GM18507 (cell line): ENCODE measurements at regions not wholly inside any gene's neighbourhood (a gene's known extent, or its start where the extent isn't known, plus 50 kb on each side); places are given as distances from the start of the nearest gene placed in this dataset.
"Not testable (repeated sequence)": the region's sequence is repeated elsewhere in the genome, so short reads cannot be mapped to it uniquely, and the experiment has no call there.

Experiments used
- DNase-seq: peaks from one replicate; pipeline ENCODE4 v3.0.0; 2011; ENCODE audit warnings: low read depth; ENCODE audit not compliant: insufficient read length; ENCODE audit errors: extremely low spot score
- FAIRE-seq: peaks from 2 replicates; lab custom pipeline; 2011; peaks lifted over from hg19 to GRCh38; lab: Jason Lieb, UNC

DNA sequence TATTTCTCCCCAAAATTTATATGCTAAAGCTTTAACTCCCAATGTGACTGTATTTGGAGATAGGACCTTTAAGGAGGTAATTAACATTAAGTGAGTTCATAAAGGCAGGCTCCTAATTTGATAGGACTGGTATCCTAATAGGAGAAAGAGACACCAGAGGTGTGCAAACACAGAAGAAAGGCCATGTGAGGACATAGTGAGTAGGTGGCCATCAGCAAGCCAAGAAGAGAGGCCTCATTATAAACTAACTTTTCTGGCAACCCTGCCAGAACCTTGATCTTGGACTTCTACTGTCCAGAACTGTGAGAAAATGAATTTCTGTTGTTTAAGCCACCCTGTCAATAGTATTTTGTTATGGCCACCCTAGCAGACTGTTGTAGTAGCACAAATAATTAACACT lies 177.9 kb upstream of the FUT9 start:
- DNase-seq (no peak), FAIRE-seq (no peak)

DNA sequence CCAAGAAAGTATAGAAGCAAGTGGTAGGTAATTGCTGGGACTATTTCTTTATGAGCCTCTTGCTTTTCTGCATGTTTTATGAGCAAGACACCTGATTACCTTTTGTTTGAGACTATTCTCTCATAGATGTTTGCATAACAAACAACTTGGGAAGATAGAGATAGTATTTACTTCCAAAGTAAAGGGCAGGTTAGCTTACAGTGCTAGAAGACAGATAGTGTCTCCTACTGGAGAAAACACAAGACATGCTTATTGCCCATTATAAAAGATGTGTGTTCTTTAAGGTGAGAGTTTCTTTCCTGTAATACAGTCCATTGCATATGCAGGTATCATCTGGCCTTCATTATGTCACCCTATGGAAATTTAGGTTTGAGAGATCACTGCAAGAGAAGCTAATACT lies 174.2 kb upstream of the FUT9 start:
- FAIRE-seq: no peak
- DNase-seq: no peak

DNA sequence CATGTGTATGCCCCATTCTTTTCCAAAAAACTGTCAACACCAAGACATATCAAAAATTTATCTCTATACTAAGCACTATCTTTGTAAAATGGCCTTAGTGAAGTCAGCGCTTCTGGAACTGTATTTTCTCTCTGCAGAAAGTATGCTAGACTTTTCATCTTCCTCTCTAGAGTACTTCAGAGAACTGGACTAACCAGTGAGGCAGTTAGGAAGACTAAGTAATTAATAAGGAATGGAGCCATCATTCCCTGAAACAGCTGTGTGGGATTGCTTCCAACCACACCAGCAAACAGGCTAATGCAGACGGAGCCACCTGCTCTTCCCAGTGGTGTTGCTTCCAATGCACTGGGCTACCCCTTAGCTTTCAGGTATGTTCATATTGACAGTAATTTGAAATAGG lies 169.1 kb upstream of the FUT9 start:
- DNase-seq (no peak), FAIRE-seq (no peak)

DNA sequence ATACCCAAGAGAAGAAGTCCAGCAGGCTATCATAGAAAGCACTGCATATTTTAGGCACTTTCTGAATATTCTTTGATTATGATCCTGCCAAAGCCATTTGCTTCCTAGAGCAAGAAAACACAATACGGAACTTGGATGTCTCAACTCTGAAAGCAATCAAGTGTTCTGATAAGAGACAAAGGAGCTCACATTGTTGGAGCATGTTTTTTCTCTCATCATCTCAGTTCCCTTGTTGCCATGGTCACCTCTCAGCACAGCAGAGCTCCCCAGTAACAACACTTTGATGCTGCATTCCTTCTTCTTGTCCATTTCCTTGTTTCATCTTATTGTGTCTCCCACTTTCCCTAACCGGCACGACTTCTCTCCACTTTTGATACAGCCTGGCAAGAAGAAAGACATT lies 168.7 kb upstream of the FUT9 start:
- DNase-seq (no peak), FAIRE-seq (no peak)

DNA sequence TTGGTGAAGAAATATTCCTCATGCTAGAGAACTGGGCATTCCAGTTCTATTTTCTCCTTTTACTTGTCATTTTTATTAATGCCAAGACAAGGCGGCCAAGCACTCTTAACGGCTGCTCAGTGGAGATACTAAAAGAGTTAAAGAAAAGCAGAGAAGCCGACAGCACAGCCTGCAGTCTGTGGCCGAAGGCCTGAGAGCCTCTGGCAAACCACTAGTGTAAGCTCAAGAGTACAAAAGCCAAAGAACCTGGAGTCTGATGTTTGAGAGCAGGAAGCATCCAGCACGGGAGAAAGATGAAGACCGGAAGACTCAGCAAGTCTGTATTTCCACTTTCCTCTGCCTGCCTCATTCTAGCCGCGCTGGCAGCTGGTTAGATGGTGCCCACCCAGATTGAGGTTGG lies 167.1 kb upstream of the FUT9 start:
- no peak for DNase-seq
- FAIRE-seq: no peak

DNA sequence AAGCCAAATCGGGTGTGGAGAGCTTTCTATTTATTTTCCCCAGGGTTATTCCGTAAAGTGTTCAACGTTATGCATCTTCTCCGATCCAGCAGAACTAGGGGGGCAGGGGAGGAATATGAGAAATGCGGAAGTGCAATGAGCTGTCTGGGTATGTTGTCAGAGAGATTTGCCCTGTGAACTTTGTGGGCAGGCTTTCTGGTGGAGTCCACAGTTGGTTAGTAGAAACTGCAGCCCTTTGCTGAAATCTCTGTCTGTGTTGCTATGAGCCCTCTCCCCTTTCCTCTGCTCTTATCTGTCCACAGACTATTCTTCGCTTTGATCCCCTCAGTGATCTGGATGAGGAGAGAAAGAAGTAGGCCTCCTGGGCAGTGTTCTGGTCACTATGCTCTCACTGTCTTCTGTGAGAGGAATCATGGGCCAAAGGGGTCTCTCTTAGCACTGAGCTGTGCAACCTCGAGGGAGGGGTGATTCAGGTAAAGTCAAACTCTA lies 158.9 kb upstream of the FUT9 start:
- DNase-seq (no peak), FAIRE-seq (no peak)

DNA sequence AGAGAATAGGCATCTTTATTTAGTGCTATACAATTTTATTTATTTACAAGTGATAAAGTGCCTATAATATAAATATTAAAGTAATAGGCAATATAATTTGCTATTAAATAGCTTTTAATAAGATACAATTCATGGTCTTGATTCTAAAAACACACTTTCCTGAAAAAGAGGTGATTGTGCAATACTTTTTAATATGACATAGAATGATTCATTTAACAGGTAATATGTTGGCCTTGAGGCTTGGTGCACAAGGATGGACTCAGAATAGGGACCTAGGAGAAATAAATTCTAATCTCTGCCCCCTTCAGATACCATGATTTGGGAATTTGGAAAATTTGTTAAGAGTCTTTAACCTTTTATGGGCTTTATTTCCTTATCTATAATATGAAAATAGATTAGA lies 149.9 kb upstream of the FUT9 start:
- DNase-seq (no peak), FAIRE-seq (no peak)

DNA sequence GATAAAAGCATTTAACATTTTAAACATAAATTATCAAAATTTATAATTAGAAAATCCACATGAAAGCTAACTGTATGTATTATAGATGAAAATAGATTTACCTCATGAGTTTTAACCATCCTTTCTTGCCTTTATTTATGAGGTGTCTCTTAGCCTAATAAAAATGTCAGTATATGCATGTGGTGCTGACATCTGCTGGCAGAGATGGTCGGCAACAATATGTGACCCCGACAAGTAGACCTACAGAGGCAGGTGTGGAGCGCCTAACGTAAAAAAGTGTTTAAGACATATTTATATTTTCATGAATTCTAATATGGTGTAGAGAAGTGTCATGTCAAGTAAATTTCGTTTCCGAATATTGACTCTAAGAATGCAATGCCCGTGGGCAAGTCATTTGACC lies 149.0 kb upstream of the FUT9 start:
- FAIRE-seq: no peak
- DNase-seq: no peak

DNA sequence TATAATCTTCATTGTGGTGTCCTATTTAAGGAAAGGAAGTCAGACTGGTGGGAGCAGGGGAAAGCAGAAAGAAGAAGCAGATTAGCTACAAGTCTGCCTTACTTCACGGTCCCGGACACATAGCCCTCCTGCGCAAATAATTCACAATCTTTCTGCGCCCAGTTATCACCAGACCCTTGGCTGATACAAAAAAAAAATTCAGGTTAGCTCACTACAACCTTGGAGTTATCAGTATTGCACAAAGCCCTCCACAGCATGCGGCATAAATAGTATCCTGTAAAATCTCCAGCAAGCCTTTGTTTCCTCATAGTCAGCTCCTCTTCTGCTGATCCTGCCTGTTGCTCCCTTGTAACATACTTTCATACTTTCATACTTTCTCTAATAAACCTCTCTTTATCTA lies 148.6 kb upstream of the FUT9 start:
- FAIRE-seq (no peak), DNase-seq (no peak)

DNA sequence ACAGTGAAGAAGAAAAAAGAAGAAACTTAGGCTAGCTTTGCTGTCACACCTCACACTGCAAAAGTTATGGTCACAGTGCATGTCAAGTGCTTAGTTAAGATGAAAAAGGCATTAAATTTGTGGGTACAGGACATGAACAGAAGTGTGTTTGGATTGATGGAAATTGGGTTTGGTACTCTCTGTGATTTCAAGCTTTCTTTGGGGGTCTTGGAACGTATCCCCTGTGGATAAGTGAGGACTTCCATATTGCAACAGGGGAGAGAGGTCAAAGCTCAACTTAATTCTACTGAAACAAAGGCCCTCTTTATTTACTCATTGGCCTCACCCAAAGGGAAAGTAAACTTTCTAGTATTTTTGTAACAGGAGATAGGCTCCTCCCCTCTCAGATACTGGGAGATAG lies 138.3 kb upstream of the FUT9 start:
- no peak for FAIRE-seq
- no peak for DNase-seq

DNA sequence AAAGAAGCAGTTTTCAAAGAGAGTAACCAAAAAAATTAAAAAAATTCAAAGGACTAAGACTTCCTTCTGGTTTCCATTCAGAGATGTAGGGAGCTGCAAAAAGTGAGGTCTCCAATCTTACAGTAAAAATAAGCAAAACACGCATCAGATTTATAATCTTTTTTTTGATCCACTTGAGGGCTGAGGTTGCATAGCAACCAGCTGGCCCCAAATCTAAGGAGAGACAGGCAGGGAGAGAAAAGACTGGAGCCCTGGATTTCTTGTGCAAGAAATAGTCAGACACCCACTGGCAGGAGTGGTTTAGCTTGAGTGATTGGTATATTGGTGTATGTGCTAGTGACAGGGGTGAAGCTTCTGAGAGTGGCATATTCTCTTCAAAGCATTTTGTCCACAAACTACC lies 135.9 kb upstream of the FUT9 start:
- DNase-seq (no peak), FAIRE-seq (no peak)

DNA sequence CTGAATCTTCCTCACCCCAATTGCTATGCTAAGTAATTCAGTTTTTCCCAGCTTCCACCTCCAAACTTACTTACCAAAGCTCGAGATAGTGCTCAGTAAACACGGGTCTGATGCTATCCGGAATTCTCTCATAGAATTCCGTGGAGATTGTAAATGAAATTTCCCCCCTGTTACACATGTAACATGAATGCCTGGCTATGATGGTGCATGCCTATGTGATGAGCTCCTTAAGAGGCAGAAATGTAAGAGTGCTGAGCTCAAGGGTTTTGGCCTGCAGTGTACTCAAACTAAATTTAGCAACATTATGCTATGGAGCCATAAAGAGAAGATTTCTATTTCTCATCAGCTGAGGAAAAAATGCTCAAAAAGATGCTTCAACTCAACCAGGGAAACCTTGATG lies 133.4 kb upstream of the FUT9 start:
- FAIRE-seq (no peak), DNase-seq (no peak)

DNA sequence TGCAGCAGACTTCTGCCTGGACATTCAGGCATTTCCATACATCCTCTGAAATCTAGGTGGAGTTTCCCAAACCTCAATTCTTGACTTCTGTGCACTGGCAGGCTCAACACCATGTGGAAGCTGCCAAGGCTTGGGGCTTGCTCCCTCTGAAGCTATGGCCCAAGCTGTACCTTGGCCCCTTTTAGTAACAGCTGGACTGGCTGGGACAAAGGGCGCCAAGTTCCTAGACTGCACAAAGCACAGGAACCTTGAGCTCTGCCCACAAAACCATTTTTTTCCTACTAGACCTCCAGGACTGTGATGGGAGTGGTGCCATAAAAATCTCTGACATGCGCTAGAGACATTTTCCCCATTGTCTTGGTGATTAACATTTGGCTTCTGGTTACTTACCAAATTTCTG lies 127.1 kb upstream of the FUT9 start:
- FAIRE-seq: not testable (repeated sequence)

DNA sequence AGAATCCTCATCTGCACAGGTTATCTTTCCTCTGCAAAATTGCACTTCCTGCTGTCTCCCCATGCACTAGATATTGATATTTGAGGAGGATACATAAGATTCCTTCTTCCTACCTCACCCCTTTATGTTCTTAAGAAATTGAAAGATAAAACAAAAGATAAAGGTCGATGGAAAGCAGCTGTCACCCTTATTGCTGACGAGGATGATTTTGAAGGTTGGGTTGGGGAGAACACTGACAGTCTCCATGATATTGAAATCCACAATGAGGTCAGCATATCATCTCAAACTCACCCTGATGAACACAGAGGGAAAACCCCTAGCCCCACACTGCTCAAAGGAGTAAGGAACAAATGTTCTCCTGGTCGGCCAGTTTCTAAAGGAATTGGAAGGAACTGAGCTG lies 110.6 kb upstream of the FUT9 start:
- no peak for FAIRE-seq
- DNase-seq: no peak

More for the DNA sequence above, 127.1 kb upstream of the FUT9 start:
- DNase-seq: not testable (repeated sequence)

DNA sequence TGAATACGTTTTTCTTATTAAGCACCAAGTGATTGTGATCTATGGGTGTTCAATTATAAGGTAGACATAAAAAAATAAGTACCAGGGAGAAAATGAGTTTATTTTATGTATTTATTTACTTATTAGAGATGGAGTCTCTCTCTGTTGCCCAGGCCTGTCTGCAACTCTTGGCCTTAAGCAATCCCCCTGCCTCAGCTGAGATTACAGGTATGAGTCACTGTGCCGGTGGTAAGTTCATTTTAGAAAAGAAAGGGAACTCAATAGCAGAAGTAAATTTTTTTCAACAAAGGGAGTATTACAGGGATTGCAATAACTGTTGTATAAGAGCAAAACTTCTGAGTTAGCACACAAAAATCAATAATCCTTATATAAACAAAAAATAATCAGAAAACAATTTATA lies 98.7 kb upstream of the FUT9 start:
- FAIRE-seq: no peak
- no peak for DNase-seq

DNA sequence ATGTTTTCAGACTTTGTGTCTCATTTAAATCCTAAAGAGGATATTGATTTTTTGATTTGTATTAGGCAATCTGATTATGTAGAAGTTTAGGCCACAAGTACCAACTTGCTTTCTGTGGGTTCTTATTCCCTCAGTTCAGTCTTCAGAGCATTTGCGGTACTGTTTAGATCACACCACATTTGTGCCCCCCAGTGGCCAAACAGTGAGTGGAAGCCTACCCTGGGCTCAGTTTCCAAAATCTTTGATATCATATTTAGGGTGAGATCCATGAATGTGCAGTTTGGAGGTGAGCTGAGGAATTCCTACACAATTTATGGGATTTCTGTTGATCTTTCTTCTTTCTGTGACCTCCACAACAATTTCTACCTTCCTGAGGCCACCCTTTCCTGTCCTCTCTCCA lies 92.3 kb upstream of the FUT9 start:
- FAIRE-seq: no peak
- peak; percentile 2 for DNase-seq

DNA sequence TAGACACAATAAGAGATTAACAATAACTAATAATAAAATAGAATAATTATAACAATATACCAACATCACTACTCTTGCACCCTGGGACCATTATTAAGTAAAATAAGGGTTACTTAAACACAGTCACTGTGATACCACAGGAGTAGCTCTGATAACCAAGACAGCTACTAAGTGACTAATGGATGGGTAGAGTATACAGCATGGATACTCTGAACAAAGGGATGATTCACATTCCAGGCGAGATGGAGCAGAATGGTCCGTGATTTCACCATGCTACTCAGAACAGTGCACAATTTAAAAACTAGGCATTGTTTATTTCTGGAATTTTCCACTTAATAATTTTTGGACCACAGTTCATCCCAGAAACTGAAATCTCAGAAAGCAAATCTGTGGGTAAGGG lies 80.0 kb upstream of the FUT9 start:
- FAIRE-seq (no peak), DNase-seq (no peak)

DNA sequence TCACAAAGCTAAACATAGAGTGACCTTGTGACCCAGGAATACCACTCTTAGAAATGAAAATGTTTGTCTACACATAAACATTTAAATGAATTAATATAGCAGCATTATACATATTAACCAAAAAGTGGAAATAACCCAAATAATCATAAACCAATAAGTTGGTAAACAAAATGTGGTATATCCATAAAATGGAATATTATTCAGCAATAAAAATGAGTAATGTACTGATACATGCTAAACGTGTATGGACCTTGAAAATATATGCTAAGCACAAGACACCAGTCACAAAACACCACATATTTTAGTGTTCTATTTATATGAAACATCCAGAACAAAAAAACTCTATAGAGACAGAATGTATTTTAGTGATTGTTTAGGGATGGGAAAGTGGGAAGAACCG lies 68.9 kb upstream of the FUT9 start:
- no peak for FAIRE-seq
- no peak for DNase-seq

DNA sequence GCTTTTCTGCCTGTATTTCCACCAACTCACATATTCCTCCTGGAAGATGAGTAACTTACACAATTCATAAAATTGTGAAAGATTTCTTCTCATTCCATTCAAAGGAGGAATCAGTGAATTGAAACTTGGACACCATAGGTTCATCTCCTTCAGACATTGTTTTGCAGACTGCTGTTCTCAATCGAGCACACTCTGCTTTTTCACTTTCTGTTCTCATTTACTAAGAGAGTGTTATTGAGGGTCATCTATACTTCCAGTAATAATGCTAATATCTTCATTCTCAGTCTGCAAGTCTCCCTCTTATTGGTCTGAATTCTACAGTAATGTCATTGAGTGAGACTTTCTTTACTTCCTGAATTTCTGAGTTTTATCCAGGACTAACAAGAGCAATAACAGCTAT lies 67.5 kb upstream of the FUT9 start:
- DNase-seq (no peak), FAIRE-seq (no peak)

DNA sequence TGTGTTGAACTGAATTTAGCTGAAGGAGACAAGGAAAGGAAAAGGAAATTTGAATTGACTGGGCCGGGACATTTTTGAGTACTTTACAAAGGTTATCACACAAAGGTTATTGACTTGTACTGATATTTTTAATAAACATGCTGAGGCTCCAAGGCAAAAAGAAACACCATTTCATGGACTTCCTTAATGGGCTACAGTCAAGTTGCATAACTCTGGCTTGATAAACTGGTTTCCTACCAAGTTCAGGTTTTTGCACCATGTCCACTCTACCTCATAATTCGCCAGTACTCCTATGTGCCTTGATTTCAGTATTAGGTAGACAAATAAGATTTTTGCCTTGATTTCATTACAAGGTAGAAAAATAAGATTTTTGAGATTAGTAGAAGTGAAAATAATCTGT lies 65.8 kb upstream of the FUT9 start:
- FAIRE-seq: no peak
- DNase-seq: no peak

DNA sequence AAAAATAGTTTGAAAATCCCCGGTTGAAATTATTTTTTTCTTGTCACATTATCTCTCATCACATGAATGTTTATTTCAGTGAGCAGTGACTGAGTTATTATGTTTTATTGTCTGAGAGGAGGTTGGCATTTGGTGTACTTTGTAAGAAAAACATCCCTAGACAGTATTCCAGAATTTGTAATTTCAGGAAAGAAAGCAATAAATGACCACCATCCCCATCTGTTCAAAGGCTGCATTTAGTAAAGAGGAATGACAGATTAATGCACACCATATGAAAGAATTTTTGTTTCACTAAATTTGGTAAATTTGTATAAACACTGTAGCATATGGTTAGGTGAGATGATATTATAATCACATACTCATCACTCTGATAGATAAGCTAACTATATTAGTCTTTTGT lies 57.1 kb upstream of the FUT9 start:
- no peak for FAIRE-seq
- DNase-seq: no peak

DNA sequence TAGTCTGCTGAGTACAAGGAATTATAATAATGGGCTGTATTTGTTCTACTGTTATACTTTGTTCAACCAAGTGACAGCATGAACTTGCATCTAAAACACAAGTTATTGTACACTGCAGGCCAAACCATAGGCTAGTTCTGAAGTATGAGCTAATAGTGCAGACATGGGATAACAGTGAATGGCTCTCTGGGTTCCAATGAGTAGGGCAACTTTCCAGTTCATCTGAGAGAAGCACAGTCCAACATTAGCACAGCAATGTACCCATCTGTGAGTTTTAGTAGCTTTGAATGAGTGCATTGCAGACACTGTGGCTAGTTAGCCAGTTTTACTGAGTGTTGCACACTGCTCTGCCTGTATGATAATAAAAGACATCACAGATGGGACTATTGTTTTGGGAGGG lies 56.5 kb upstream of the FUT9 start:
- DNase-seq (no peak), FAIRE-seq (no peak)
